GM18951 (cell line): ENCODE measurements at regions not wholly inside any gene's neighbourhood (a gene's known extent, or its start where the extent isn't known, plus 50 kb on each side); places are given as distances from the start of the nearest gene placed in this dataset.
"Not testable (repeated sequence)": the region's sequence is repeated elsewhere in the genome, so short reads cannot be mapped to it uniquely, and the experiment has no call there.

Source experiments
- POLR2A ChIP-seq: IDR thresholded peaks from 4 replicates; pipeline ENCODE4 v1.6.1; 2011; ENCODE audit warnings: mild to moderate bottlenecking; ENCODE audit not compliant: insufficient read length, insufficient read depth; ENCODE audit errors: extremely low read depth
- in situ Hi-C: fragments of 300-500 bp; cut with MboI; formaldehyde crosslinking; loops from one replicate; pipeline ENCODE4 v1.12.0; 2022; ENCODE audit warnings: low sequenced_read_pairs, mixed read lengths, inconsistent platforms; ENCODE audit not compliant: unreplicated experiment

DNA sequence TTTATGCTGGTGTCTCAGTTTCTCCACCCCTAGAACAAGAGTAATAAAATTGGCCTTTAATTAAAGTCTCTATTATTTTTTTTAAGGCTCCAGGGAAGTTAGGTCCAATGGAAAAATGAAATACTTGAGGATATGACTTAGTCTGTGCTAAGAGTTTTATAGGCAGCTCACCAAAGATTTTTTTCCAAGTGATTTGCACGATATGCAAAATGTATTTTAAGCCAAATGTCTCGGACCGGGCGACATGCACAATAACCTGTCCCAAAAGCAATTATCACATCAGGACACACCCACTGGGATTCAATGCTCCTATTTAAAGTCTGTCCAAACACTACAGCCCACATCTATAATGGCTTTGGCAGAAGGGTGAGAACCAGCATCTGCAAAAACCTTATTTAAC, 136.1 kb upstream of the ANKH start:
- in situ Hi-C loops, result no loop called here
- TF ChIP-seq POLR2A, result no peak

DNA sequence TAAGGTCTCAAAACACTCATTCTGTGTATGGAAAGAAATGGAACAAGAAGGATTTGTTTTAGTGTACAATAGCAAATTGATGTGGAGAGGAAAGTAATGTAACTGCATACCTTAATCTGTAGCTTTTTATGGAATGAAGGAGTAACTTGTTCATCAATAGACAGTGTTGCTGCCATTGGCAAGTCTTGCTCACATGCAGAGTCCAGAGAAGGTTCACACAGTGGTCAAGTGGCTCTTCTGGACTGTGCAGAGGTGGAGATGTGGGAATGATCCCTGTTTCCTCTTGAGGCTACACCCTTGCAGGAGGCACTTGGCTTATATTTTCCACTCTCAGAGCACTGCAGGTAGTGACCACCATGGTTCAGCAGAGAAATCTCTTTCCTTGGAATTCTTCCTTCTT, 132.9 kb upstream of the ANKH start:
- no peak for TF ChIP-seq POLR2A
- in situ Hi-C loops, result loop anchor here (5.0 kb wide), 1 partner anchor 272 kb away; no protein-coding TSS in a partner anchor

DNA sequence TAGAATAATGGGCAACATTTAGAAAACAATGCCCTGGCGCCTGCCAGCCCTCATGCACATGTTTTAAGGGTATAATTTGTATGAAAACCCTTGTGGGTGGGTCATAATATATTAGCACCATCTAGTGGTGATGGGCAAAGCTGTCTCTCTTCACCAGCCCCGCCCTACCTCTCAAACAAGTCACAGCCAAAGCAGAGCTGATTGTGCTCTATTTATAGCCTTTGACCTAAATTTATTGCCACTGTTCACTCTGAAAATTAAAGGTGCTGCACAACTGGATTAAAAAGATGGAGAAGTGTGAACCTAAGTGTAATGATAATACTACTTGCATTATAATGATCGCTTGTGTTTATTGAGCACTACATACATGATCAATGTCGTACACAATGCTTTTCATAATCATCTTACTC, 131.9 kb upstream of the ANKH start:
- TF ChIP-seq POLR2A, result no peak
- in situ Hi-C loops, result loop anchor here (5.0 kb wide), 1 partner anchor 271 kb away; no protein-coding TSS in a partner anchor

DNA sequence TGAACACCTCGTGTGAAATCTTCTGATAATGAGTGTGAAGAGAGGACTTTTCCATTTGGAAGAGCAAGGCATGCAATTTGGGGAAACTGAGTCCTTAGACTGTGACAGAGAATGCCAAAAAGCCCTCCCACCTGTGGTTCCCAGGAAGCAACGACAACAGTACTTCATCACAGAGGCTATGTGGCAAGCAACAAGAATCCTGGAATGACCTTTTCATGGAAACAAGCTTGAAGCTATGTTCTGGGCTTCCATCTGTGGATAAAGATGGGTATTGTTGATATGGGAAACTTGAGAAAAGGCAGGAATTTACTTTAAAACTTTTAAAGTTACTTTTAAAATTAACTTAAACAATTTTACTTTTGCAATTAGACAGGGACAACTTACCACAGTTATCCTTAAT, 131.2 kb upstream of the ANKH start:
- in situ Hi-C loops, result loop anchor here (5.0 kb wide), 1 partner anchor 270 kb away; no protein-coding TSS in a partner anchor
- TF ChIP-seq POLR2A, result no peak

DNA sequence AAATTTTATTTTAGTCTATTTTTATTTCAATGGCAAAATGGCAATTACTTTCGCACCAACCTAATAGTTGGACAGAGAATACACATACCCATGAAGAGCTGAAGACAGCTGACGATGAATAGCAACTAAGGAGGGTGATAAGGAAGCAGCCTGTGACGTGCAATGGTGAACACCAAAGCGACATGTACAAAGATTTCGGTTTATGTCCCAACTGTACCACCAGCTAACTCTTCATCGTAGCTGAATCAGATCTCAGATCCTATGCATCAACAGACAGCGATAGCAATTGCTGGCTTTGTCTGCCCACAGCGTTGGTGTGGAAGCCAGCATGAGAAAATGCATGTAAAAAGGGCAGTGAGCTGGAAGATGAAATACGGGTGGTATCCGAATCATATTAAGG, 130.6 kb upstream of the ANKH start:
- in situ Hi-C loops, result loop anchor here (5.0 kb wide), 1 partner anchor 270 kb away; no protein-coding TSS in a partner anchor
- TF ChIP-seq POLR2A, result no peak

DNA sequence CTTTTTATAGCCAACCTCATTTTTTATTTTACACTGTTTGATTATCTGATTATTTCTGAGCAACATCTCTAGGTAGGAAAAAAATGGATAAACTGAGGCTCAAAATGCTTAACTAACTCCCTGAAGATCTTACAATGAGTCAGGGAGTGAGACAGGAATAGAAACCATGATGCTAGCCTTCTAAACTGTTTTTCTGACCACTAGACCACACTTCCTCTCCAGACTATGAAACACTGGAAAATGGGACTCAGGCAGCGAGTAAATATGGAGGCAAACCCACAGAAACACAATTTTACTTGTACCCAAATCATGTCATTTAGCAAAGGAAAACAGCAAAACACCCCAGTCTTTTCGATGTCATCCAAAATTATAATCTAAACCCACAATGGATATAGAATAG, 129.9 kb upstream of the ANKH start:
- in situ Hi-C loops, result loop anchor here (5.0 kb wide), 1 partner anchor 269 kb away; no protein-coding TSS in a partner anchor
- TF ChIP-seq POLR2A, result no peak

DNA sequence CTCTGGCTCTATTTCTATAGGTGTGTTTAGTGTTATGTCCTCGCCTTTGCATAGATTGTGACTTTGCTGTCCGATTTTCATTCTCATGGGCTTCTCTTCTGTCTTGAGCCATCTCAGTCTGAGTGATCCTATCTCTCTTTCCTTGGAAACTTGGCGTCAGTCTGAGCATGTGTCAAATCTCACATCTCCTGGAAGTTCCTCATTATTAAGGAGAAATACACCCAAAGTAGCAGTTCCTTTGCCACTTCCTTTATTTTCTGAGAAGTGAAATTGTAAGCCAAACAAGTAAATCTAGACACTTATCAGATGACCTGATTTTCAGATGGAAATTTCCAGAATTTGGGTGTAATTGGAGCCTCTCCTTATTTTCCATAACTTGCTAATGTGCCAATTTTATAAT, 126.9 kb upstream of the ANKH start:
- no peak for TF ChIP-seq POLR2A
- in situ Hi-C loops, result no loop called here

DNA sequence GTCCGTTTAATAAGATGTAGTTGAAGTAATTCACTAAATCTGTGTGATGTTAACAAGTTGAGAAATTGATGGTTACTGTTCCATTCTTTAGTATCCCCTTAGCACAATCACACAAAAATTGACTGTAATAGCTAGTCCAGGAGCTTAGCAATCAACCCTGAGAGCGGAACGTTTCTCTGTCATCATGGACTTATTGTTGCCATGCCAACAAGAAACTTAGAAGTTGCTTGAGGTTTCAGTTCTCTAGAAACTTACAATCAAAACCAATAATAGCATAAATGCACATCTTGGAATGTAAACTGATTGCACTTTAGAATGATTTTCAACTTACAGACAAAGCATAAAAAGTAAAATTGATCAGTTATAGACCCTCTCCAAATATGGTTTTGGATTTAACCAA, 125.4 kb upstream of the ANKH start:
- TF ChIP-seq POLR2A, result no peak
- in situ Hi-C loops, result no loop called here

DNA sequence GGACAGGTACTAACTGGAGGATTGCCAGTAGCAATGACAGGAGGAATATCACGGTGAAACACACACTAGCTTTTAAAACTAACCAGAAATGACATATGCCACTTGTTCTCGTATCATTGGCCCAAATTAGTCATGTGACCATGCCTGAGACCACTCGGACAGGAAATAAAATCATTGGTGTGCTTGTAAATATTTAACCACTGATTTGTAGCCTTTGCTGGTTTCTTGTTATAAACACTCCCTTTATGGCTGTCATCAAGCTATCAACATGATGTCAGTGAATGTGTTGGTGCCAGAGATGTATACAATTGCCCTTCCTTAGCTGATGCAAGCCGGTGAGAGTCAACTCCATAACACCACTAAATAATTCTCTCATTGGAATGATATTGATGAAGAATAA, 123.7 kb upstream of the ANKH start:
- TF ChIP-seq POLR2A, result no peak
- in situ Hi-C loops, result no loop called here

DNA sequence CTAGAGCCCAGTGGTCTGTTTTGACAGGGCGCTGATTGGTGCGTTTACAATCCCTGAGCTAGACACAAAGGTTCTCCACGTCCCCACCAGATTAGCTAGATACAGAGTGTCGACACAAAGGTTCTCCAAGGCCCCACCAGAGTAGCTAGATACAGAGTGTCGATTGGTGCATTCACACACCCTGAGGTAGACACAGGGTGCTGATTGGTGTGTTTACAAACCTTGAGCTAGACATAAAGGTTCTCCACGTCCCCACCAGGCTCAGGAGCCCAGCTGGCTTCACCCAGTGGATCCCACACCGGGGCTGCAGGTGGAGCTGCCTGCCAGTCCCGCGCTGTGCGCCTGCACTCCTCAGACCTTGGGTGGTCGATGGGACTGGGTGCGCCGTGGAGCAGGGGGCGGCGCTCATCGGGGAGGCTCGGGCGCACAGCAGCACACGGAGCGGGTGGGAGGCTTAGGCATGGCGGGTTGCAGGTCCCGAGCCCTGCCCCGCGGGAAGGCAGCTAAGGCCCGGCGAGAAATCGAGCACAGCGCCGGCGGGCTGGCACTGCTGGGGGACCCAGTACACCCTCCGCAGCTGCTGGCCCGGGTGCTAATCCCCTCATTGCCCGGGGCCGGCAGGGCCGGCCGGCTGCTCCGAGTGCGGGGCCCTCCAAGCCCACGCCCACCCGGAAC, 122.0 kb upstream of the ANKH start:
- in situ Hi-C loops, result not testable (repeated sequence)

DNA sequence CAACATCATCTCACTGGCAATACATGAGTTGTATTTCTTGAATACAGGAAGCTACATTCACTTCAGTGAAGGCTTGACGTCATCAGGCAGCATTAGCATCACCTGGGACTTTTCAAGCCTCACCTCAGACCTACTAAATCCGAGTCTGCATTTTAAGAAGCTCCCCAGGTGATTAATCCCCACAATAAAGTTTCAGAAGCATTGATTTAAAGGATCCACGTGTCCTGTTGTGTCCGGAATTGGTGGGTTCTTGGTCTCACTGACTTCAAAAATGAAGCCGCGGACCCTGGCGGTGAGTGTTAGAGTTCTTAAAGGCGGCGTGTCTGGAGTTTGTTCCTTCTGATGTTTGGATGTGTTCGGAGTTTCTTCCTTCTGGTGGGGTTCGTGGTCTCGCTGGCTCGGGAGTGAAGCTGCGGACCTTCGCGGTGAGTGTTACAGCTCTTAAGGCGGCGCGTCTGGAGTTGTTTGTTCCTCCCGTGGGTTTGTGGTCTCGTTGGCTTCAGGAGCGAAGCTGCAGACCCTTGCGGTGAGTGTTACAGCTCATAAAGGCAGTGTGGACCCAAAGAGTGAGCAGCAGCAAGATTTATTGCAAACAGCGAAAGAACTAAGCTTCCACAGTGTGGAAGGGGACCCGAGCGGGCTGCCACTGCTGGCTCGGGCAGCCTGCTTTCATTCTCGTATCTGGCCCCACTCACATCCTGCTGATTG, 121.3 kb upstream of the ANKH start:
- in situ Hi-C loops, result not testable (repeated sequence)

DNA sequence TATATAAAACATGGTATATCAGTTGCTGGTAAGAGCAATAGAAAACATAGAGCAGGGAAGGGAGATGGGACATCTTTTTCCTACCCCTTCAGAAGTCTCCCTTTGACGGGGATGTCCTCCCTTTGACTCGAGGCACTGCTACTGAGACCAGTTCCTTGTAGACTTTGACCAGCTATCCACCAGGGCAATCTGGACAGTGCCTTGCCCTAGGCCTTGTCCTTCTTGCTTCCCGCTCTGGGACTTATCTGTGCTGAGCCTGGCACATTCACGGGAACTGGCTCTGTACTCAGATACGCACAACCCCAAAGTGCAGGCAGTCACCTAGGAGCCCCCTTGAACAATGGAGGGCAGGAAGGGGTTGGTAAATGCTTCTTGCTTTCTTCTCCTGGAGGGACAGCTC, 116.6 kb upstream of the ANKH start:
- TF ChIP-seq POLR2A, result no peak
- in situ Hi-C loops, result no loop called here

DNA sequence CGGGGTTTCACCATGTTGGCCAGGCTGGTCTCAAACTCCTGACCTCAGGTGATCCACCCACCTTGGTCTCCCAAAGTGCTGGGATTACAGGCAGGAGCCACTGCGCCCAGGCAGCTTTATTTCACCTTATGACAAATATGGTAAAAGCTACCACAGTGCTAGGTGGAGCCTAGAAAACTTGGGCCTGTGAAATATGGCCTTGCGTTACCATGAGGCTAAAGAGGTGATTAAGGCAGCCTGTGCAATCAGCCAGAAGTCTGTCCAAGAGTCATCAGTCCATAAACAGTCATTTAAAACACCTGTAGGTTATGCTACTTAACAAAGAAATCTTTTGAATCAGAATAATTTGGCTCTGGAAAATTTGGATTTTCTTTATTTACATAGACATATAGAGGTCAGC, 114.8 kb upstream of the ANKH start:
- in situ Hi-C loops, result no loop called here
- TF ChIP-seq POLR2A, result no peak
